Thymus (tissue), 11 donors: ENCODE measurements at regions not wholly inside any gene's neighbourhood (a gene's known extent, or its start where the extent isn't known, plus 50 kb on each side); places are given as distances from the start of the nearest gene placed in this dataset.
"Not testable (repeated sequence)": the region's sequence is repeated elsewhere in the genome, so short reads cannot be mapped to it uniquely, and the experiment has no call there.

Experiments used
- DNase-seq, 9 donors: peaks; one replicate each; pipeline ENCODE4 v3.0.0-alpha.2; 2013; ENCODE audit warnings: low spot score in 9 of 9, low read depth in 6 of 9, missing footprints in 1 of 9
- H3K27ac ChIP-seq, 2 donors: one replicate each; pipeline ENCODE4 v1.5.1; 2013; ENCODE audit warnings: control low read depth in 1 of 2, low read depth in 1 of 2, low read length in 1 of 2, mild to moderate bottlenecking in 1 of 2, moderate library complexity in 1 of 2
- H3K27me3 ChIP-seq, 2 donors: one replicate each; pipeline ENCODE4 v1.5.1; 2013; ENCODE audit warnings: low read length in 1 of 2; ENCODE audit not compliant: control insufficient read depth in 2 of 2, insufficient read depth in 1 of 2
- H3K36me3 ChIP-seq, 2 donors: one replicate each; pipeline ENCODE4 v1.5.1; 2013; ENCODE audit warnings: low read length in 1 of 2, mild to moderate bottlenecking in 1 of 2, moderate library complexity in 1 of 2; ENCODE audit not compliant: control insufficient read depth in 2 of 2, insufficient read depth in 2 of 2
- H3K4me1 ChIP-seq, 2 donors: one replicate each; pipeline ENCODE4 v1.5.1; 2013; ENCODE audit warnings: low read length in 2 of 2; ENCODE audit not compliant: control insufficient read depth in 2 of 2, insufficient read depth in 2 of 2
- H3K4me3 ChIP-seq, 2 donors: one replicate each; pipeline ENCODE4 v1.5.1; 2013; ENCODE audit warnings: low read length in 2 of 2, control low read depth in 1 of 2, mild to moderate bottlenecking in 1 of 2
- H3K9me3 ChIP-seq, 2 donors: one replicate each; pipeline ENCODE4 v1.5.1; 2013; ENCODE audit warnings: low read length in 1 of 2, mild to moderate bottlenecking in 1 of 2; ENCODE audit not compliant: control insufficient read depth in 2 of 2, insufficient read depth in 1 of 2
- WGBS: extraction: QIAGEN DNeasy Blood & Tissue Kit; methylation state at CpG from one replicate; pipeline ENCODE4 v1.1.7; 2013; 5-methylcytosine and 5-hydroxymethylcytosine counted together
- donor health status: healthy.

GRCh38 chr18:29361843-29362242 is 1184.9 kb upstream of the CDH2 start:
- Histone ChIP-seq H3K36me3 (no peaks in the 10 kb centered on the region), H3K27ac (no peak overlapping the region), H3K9me3 (peaks cover 0 to 4% of the 10 kb centered on the region in 2 donors), H3K4me3 (no peak overlapping the region), H3K27me3 (no peaks in the 10 kb centered on the region), H3K4me1 (no peaks in the 10 kb centered on the region)
- 93% methylated on average over 15 of the region's 15 CpGs for WGBS
- no peak for DNase-seq

GRCh38 chr18:29360659-29361058 is 1183.7 kb upstream of the CDH2 start:
- not testable (repeated sequence) for H3K9me3 ChIP-seq, DNase-seq, H3K4me3 ChIP-seq, H3K27me3 ChIP-seq, H3K4me1 ChIP-seq, H3K36me3 ChIP-seq, H3K27ac ChIP-seq
- 89% methylated on average over 4 of the region's 4 CpGs for WGBS

- H3K36me3 ChIP-seq, DNase-seq, H3K27ac ChIP-seq, H3K4me3 ChIP-seq, H3K4me1 ChIP-seq, H3K27me3 ChIP-seq: not testable (repeated sequence)
- peaks cover 0 to 11% of the 10 kb centered on the region in 2 donors for H3K9me3 ChIP-seq
Observed at GRCh38 chr18:29359222-29359621, 1182.3 kb upstream of the CDH2 start.

- Histone ChIP-seq H3K27me3 (no peaks in the 10 kb centered on the region), H3K4me3 (no peak overlapping the region), H3K9me3 (peaks cover 0 to 7% of the 10 kb centered on the region in 2 donors), H3K27ac (no peak overlapping the region), H3K36me3 (no peaks in the 10 kb centered on the region), H3K4me1 (no peaks in the 10 kb centered on the region)
- no peak for DNase-seq
- WGBS = 96% methylated on average over 1 of the region's 1 CpG
Observed at GRCh38 chr18:29351171-29351570, 1174.2 kb upstream of the CDH2 start.

GRCh38 chr18:29328932-29329331 is 1152.0 kb upstream of the CDH2 start:
- no peak for DNase-seq
- WGBS = 88% methylated on average over 2 of the region's 2 CpGs
- Histone ChIP-seq H3K9me3 (no peaks in the 10 kb centered on the region), H3K27ac (no peak overlapping the region), H3K4me1 (no peaks in the 10 kb centered on the region), H3K27me3 (no peaks in the 10 kb centered on the region), H3K36me3 (no peaks in the 10 kb centered on the region), H3K4me3 (no peak overlapping the region)

- Histone ChIP-seq H3K36me3 (no peaks in the 10 kb centered on the region), H3K27ac (no peak overlapping the region), H3K4me1 (no peaks in the 10 kb centered on the region), H3K27me3 (no peaks in the 10 kb centered on the region), H3K4me3 (no peak overlapping the region), H3K9me3 (no peaks in the 10 kb centered on the region)
- no peak for DNase-seq
- 88% methylated on average over 2 of the region's 2 CpGs for WGBS
Observed at GRCh38 chr18:29326214-29326613, 1149.3 kb upstream of the CDH2 start.

GRCh38 chr18:29321561-29321960 is 1144.6 kb upstream of the CDH2 start:
- 94% methylated on average over 1 of the region's 1 CpG for WGBS
- no peak overlapping the region for H3K4me3 ChIP-seq
- no peaks in the 10 kb centered on the region for H3K36me3 ChIP-seq
- DNase-seq = no peak
- H3K9me3 ChIP-seq = no peaks in the 10 kb centered on the region
- no peaks in the 10 kb centered on the region for H3K4me1 ChIP-seq
- H3K27ac ChIP-seq = no peak overlapping the region
- H3K27me3 ChIP-seq = no peaks in the 10 kb centered on the region

- no peaks in the 10 kb centered on the region for H3K9me3 ChIP-seq
- WGBS = 85% methylated on average over 1 of the region's 1 CpG
- no peak for DNase-seq
- no peaks in the 10 kb centered on the region for H3K36me3 ChIP-seq
- no peaks in the 10 kb centered on the region for H3K27me3 ChIP-seq
- H3K4me3 ChIP-seq = no peak overlapping the region
- H3K27ac ChIP-seq = no peak overlapping the region
- H3K4me1 ChIP-seq = no peaks in the 10 kb centered on the region
Observed at GRCh38 chr18:29313312-29313711, 1136.4 kb upstream of the CDH2 start.

GRCh38 chr18:29311580-29311979 is 1134.7 kb upstream of the CDH2 start:
- H3K4me3 ChIP-seq = no peak overlapping the region
- WGBS = 96% methylated on average over 2 of the region's 2 CpGs
- H3K36me3 ChIP-seq = no peaks in the 10 kb centered on the region

GRCh38 chr18:29309366-29309765 is 1132.4 kb upstream of the CDH2 start:
- H3K4me1 ChIP-seq = no peaks in the 10 kb centered on the region
- 88% methylated on average over 1 of the region's 1 CpG for WGBS
- no peak for DNase-seq

More at GRCh38 chr18:29311580-29311979, 1134.7 kb upstream of the CDH2 start:
- no peak overlapping the region for H3K27ac ChIP-seq
- H3K9me3 ChIP-seq = no peaks in the 10 kb centered on the region
- no peak for DNase-seq
- no peaks in the 10 kb centered on the region for H3K4me1 ChIP-seq
- no peaks in the 10 kb centered on the region for H3K27me3 ChIP-seq

More at GRCh38 chr18:29309366-29309765, 1132.4 kb upstream of the CDH2 start:
- Histone ChIP-seq H3K27me3 (no peaks in the 10 kb centered on the region), H3K9me3 (no peaks in the 10 kb centered on the region), H3K27ac (no peak overlapping the region), H3K36me3 (no peaks in the 10 kb centered on the region), H3K4me3 (no peak overlapping the region)
